Esophagus squamous epithelium (tissue), 4 donors: ENCODE measurements at regions not wholly inside any gene's neighbourhood (a gene's known extent, or its start where the extent isn't known, plus 50 kb on each side); places are given as distances from the start of the nearest gene placed in this dataset.

Source experiments
- POLR2A ChIP-seq, 4 donors: fragments of 450-650 bp; IDR thresholded peaks; one replicate each; pipeline ENCODE4 v1.6.1; 2017; ENCODE audit warnings: antibody characterized with exemption in 4 of 4, mild to moderate bottlenecking in 4 of 4, moderate library complexity in 3 of 4
- TF ChIP-seq, protein P1 (sequence below), 6 experiments: fragments of 450-650 bp in 4 of 6; fragments of 200-600 bp in 2 of 6; sonication (generic) in 2 of 6; IDR thresholded peaks; one replicate each; pipeline ENCODE4 v1.5.1; 2016 to 2019; ENCODE audit warnings: antibody characterized with exemption in 6 of 6, mild to moderate bottlenecking in 4 of 6, moderate library complexity in 4 of 6

DNA sequence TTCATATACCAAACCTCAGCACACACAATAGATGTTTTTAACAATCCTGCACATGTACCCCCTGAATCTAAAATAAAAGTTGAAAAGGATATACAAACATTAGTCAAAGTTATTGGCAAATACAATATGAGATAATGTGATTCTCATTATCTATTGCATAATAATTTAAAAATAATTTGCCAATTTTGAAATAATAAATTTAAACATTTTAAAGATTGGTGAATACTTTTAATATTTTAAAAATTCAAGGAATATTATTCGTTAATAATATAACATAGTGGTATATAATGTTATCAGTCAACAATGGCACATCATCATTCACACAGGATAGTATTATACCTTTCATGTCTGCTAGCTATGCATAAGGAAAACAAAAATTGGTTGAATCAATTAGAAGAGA is 207.0 kb upstream of the SP8 start:
- TF ChIP-seq, protein P1, sequence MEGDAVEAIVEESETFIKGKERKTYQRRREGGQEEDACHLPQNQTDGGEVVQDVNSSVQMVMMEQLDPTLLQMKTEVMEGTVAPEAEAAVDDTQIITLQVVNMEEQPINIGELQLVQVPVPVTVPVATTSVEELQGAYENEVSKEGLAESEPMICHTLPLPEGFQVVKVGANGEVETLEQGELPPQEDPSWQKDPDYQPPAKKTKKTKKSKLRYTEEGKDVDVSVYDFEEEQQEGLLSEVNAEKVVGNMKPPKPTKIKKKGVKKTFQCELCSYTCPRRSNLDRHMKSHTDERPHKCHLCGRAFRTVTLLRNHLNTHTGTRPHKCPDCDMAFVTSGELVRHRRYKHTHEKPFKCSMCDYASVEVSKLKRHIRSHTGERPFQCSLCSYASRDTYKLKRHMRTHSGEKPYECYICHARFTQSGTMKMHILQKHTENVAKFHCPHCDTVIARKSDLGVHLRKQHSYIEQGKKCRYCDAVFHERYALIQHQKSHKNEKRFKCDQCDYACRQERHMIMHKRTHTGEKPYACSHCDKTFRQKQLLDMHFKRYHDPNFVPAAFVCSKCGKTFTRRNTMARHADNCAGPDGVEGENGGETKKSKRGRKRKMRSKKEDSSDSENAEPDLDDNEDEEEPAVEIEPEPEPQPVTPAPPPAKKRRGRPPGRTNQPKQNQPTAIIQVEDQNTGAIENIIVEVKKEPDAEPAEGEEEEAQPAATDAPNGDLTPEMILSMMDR (IDR thresholded peaks at IDR 0.05): no peak
- no peak for TF ChIP-seq POLR2A (IDR thresholded peaks at IDR 0.05)
